ENCODE measurements at regions not wholly inside any gene's neighbourhood (a gene's known extent, or its start where the extent isn't known, plus 50 kb on each side); places are given as distances from the start of the nearest gene placed in this dataset.

DNA sequence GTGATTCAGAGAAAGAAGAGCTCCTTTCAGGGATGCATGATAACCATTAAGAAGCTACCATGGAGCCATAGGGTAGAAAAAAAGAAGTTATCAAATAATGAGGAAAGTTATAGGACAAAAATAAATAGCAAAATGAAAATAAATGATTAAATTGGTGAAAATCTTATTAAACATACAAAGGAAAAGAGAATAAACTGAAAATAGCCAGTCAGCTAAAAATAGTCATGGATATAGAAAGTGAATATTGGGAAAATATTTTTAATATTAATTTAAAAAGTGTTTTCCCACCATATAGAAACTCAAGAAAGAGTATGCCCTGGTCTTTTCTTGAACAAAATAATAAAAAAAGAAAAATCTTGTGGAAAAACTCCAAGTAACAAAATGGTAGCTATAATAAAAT is 209.2 kb upstream of the CDH19 start:
- DNase-seq: no peak
- no peaks in the 10 kb centered on the region for H3K27me3 Mint-ChIP-seq (ENCODE audit: low read depth)

More for the DNA sequence above, 209.2 kb upstream of the CDH19 start:
- no peak overlapping the region for H3K4ac ChIP-seq (ENCODE audit: low read depth, low read length)
- H2BK20ac ChIP-seq (ENCODE audit: low read depth, low read length, poor library complexity, severe bottlenecking): no peak overlapping the region
- H3K27ac Mint-ChIP-seq: peak overlapping the region in 1 of 3 experiments; percentile 53; a peak in 1 of 7 replicates
- H2BK12ac ChIP-seq (ENCODE audit: insufficient read length, low read depth, low read length): no peak overlapping the region
- no peaks in the 10 kb centered on the region for H3K9me3 Mint-ChIP-seq
- peaks cover 0 to 3% of the 10 kb centered on the region in 2 experiments; a peak in 2 of 4 replicates for H3K4me1 Mint-ChIP-seq
- no peak overlapping the region for H2AK5ac ChIP-seq (ENCODE audit: insufficient read length, low read length)
- H3K4me2 ChIP-seq (ENCODE audit: insufficient read depth, insufficient read length, low read length): no peak overlapping the region
- no peak overlapping the region for H3K23ac ChIP-seq (ENCODE audit: insufficient read length, low read depth, low read length)
- no peaks in the 10 kb centered on the region for H3K79me2 ChIP-seq (ENCODE audit: insufficient read depth, low read length)
- no peaks in the 10 kb centered on the region for H3K4me1 ChIP-seq (ENCODE audit: insufficient read depth, low read length)
- no peak overlapping the region for H2BK120ac ChIP-seq (ENCODE audit: low read depth, low read length, poor library complexity, severe bottlenecking)
- no peak overlapping the region for H3K14ac ChIP-seq (ENCODE audit: insufficient read depth, low read length)
- TF ChIP-seq CTCF (conservative IDR thresholded peaks at IDR 0.05): no peak
- no peaks in the 10 kb centered on the region for H3K27me3 ChIP-seq (ENCODE audit: insufficient read depth, low read length)
- H2BK15ac ChIP-seq (ENCODE audit: low read depth, low read length): no peak overlapping the region
- no peak overlapping the region for H2AFZ ChIP-seq (ENCODE audit: low read length)
- H3K27ac ChIP-seq (ENCODE audit: insufficient read length, low read depth, low read length): no peak overlapping the region
- no peaks in the 10 kb centered on the region for H3K9me3 ChIP-seq (ENCODE audit: control insufficient read depth, low read depth, low read length)
- H4K8ac ChIP-seq (replicated peaks; ENCODE audit: insufficient read length, low read depth, low read length): no peak overlapping the region
- H3K56ac ChIP-seq (ENCODE audit: insufficient read length, low read depth, low read length): no peak overlapping the region
- H4K91ac ChIP-seq (ENCODE audit: insufficient read length, low read depth, low read length): no peak overlapping the region
- no peak overlapping the region for H3K18ac ChIP-seq (ENCODE audit: insufficient read length, low read depth, low read length)
- no peak overlapping the region for H4K5ac ChIP-seq (ENCODE audit: insufficient read length, low read depth, low read length)
- H4K20me1 ChIP-seq (ENCODE audit: control insufficient read depth, insufficient read depth, insufficient read length): no peaks in the 10 kb centered on the region
- H3K4me3 Mint-ChIP-seq: no peak overlapping the region
- no peak overlapping the region for H3K9ac ChIP-seq (ENCODE audit: extremely low read depth, insufficient read length, low read length)
- H3K23me2 ChIP-seq (ENCODE audit: insufficient read length, low read depth, low read length, poor library complexity, severe bottlenecking): no peaks in the 10 kb centered on the region
- H3K36me3 Mint-ChIP-seq (ENCODE audit: insufficient read depth in 1 of 3, low read depth in 3 of 3): no peaks in the 10 kb centered on the region
- no peak overlapping the region for H3T11ph ChIP-seq (ENCODE audit: low read length)
- H3K79me1 ChIP-seq (ENCODE audit: insufficient read depth, low read depth, low read length, poor library complexity, severe bottlenecking): no peaks in the 10 kb centered on the region
- H2BK5ac ChIP-seq (ENCODE audit: insufficient read length, low read length): no peak overlapping the region
